Activated CD8-positive, alpha-beta T cell treated with anti-CD3 and anti-CD28 coated beads for 36 hours (primary cell): ENCODE measurements at regions not wholly inside any gene's neighbourhood (a gene's known extent, or its start where the extent isn't known, plus 50 kb on each side); places are given as distances from the start of the nearest gene placed in this dataset.
A peak's percentile ranks its signal among the peaks of the same experiment; 100 is the strongest.

ENCODE experiments used
- ATAC-seq: fragments of 200-7000 bp; cut with Tn5 transposase; one replicate; pipeline ENCODE4 v1.10.0; 2021; ENCODE audit warnings: mild to moderate bottlenecking, moderate library complexity
- CTCF ChIA-PET: fragments of 350-600 bp; sonication (Branson Sonifier 250); formaldehyde crosslinking; loops from one replicate; lab custom pipeline; 2021; ENCODE audit warnings: antibody characterized with exemption; lab: Charles Lee
- POLR2A ChIA-PET: fragments of 350-600 bp; sonication (Branson Sonifier 250); formaldehyde crosslinking; loops from one replicate; lab custom pipeline; 2021; ENCODE audit warnings: antibody characterized with exemption; lab: Charles Lee
- DNase-seq: peaks from one replicate; pipeline ENCODE4 v3.0.0-alpha.2; 2020
- H3K27ac Mint-ChIP-seq: one replicate; pipeline ENCODE4 v1.8.0; 2021; ENCODE audit warnings: mild to moderate bottlenecking, mixed read lengths
- H3K27me3 Mint-ChIP-seq: one replicate; pipeline ENCODE4 v1.8.0; 2021; ENCODE audit warnings: mixed read lengths
- H3K36me3 Mint-ChIP-seq: one replicate; pipeline ENCODE4 v1.8.0; 2021; ENCODE audit warnings: low read depth, mixed read lengths
- H3K4me1 Mint-ChIP-seq: one replicate; pipeline ENCODE4 v1.8.0; 2021; ENCODE audit warnings: low read depth, mixed read lengths
- H3K4me3 Mint-ChIP-seq: one replicate; pipeline ENCODE4 v1.8.0; 2021; ENCODE audit warnings: mild to moderate bottlenecking, moderate library complexity, mixed read lengths
- H3K9me3 Mint-ChIP-seq: one replicate; pipeline ENCODE4 v1.8.0; 2021; ENCODE audit warnings: mixed read lengths
- CTCF ChIP-seq: fragments of 200-600 bp; IDR thresholded peaks from one replicate; pipeline ENCODE4 v1.8.0; 2022; ENCODE audit warnings: antibody characterized with exemption, mild to moderate bottlenecking
- intact Hi-C: fragments of 100-400 bp; cut with micrococcal nuclease; formaldehyde crosslinking; loops from one replicate; pipeline ENCODE4 v1.10.0; 2022

DNA sequence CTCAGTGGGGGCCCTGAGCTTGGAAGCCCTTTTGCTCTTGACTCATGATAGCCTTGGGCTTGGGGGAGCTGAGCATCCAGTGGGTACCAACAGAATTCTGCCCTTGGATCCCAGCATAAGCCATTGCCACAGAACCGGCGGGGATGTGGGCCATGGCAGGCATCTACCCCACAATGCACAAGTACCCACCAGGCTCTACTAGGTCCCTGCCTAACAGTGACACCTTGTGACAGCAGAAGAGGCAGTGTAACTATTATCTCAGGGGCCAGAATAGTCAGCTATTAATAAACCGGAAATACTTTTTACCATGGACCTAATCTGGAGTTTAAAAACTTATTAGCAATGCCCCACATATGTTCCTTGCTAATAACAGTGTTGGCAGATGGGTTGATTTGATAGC, 397.2 kb downstream of the TMEM182 start:
- POLR2A ChIA-PET: interaction anchor here (0.6 kb wide), 1 partner anchor 73 kb away, joined by 3 read pairs; no protein-coding TSS in a partner anchor
- no peak for TF ChIP-seq CTCF
- no peaks in the 10 kb centered on the region for H3K4me1 Mint-ChIP-seq

DNA sequence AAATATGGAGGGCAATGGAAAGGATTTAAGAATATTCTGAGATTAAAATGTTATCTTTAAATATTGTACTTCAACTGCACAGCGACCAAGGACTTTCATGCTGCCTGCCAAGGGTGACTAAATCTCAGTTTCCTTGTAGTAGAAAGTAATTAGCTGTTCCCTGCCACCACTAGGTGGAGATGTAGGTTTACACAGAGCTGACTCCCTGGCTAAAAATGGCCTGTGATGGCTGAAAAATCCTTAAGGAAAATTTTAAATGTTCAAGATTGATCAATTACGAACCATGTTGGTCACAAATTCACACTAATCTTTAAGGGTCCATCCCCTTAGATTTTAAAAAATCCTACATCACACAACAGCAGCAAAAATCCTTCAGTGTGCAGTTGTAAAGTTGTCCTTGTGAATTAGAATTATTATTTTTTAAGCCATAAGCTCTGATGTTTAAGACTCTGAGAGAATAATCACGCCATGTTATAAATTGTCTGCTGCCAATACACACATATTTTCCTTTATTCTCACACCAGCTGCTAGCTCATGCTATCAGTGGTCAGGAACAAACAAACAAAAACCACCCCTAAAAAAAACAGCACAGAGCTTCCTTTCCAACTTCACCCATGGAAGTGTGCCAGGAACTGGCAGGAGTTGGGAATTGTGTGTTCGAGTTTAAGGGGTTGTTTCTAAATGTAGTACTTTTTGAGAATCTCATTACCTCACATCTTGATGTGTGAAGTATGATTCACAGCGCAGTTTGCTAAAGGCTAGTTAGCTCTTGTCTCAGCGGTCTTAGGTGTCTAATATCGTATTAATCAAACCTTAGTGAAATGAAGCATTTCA, 399.8 kb downstream of the TMEM182 start:
- TF ChIP-seq CTCF: peak; percentile 56
- Mint-ChIP-seq H3K36me3 (no peaks in the 10 kb centered on the region), H3K27ac (no peak overlapping the region), H3K9me3 (no peaks in the 10 kb centered on the region), H3K27me3 (no peaks in the 10 kb centered on the region), H3K4me1 (no peaks in the 10 kb centered on the region), H3K4me3 (no peak overlapping the region)
- peak; percentile 17 for DNase-seq
- intact Hi-C loops: no loop called here
- ChIA-PET CTCF (interaction anchor here (0.8 to 1.8 kb wide), 8 partner anchors 16 to 1712 kb away, joined by 3 to 6 read pairs (median 4); no protein-coding TSS in a partner anchor), POLR2A (interaction anchor here (0.8 kb wide), 1 partner anchor 8 kb away, joined by 3 read pairs; no protein-coding TSS in a partner anchor)
- no peak for ATAC-seq

More for the DNA sequence above, 397.2 kb downstream of the TMEM182 start:
- DNase-seq (no peak), ATAC-seq (no peak)
- H3K4me3 Mint-ChIP-seq: no peak overlapping the region
- H3K9me3 Mint-ChIP-seq: no peaks in the 10 kb centered on the region
- H3K27me3 Mint-ChIP-seq: peaks cover 2% of the 10 kb centered on the region
- no peak overlapping the region for H3K27ac Mint-ChIP-seq
- no peaks in the 10 kb centered on the region for H3K36me3 Mint-ChIP-seq
- intact Hi-C loops: no loop called here
- CTCF ChIA-PET: no interaction called here

GRCh38 chr2:103164748-103165147, 402.9 kb downstream of the TMEM182 start:
- POLR2A ChIA-PET: no interaction called here
- DNase-seq (no peak), ATAC-seq (no peak)
- intact Hi-C loops: no loop called here
- TF ChIP-seq CTCF: no peak
- H3K4me3 Mint-ChIP-seq: no peak overlapping the region
- H3K9me3 Mint-ChIP-seq: no peaks in the 10 kb centered on the region
- H3K27me3 Mint-ChIP-seq: no peaks in the 10 kb centered on the region
- H3K4me1 Mint-ChIP-seq: no peaks in the 10 kb centered on the region
- CTCF ChIA-PET: no interaction called here
- no peaks in the 10 kb centered on the region for H3K36me3 Mint-ChIP-seq
- H3K27ac Mint-ChIP-seq: no peak overlapping the region

GRCh38 chr2:103165836-103166235, 404.0 kb downstream of the TMEM182 start:
- intact Hi-C loops: no loop called here
- ChIA-PET CTCF (no interaction called here), POLR2A (no interaction called here)
- Mint-ChIP-seq H3K27me3 (no peaks in the 10 kb centered on the region), H3K27ac (no peak overlapping the region), H3K9me3 (no peaks in the 10 kb centered on the region), H3K4me3 (no peak overlapping the region), H3K4me1 (no peaks in the 10 kb centered on the region), H3K36me3 (no peaks in the 10 kb centered on the region)
- DNase-seq: no peak
- no peak for ATAC-seq
- TF ChIP-seq CTCF: no peak
